ENCODE measurements at regions not wholly inside any gene's neighbourhood (a gene's known extent, or its start where the extent isn't known, plus 50 kb on each side); places are given as distances from the start of the nearest gene placed in this dataset.

- TF ChIP-seq ZNF425 (CRISPR knock-in tag; conservative IDR thresholded peaks at IDR 0.05), result no peak
- TF ChIP-seq PRDM15 (CRISPR knock-in tag; IDR thresholded peaks at IDR 0.05), result no peak
- TF ChIP-seq CTCF (IDR thresholded peaks at IDR 0.05), result no peak
- TF ChIP-seq E2F4 (CRISPR knock-in tag; IDR thresholded peaks at IDR 0.05; ENCODE audit: borderline replicate concordance, low read depth), result no peak
Measured at GRCh38 chr12:46919666-46920400, 94.0 kb upstream of the SLC38A4 start (continued).

- ChIA-PET CTCF (no interaction called here), POLR2A (no interaction called here)
- no peak overlapping the region for H3K27ac Mint-ChIP-seq
- H3K9me3 Mint-ChIP-seq, result no peaks in the 10 kb centered on the region
- no peak for TF ChIP-seq AFF4 (CRISPR knock-in tag; IDR thresholded peaks at IDR 0.05; ENCODE audit: borderline replicate concordance)
- TF ChIP-seq GTF2I (CRISPR knock-in tag; conservative IDR thresholded peaks at IDR 0.05), result no peak
- no peak for TF ChIP-seq ZNF671 (CRISPR knock-in tag; IDR thresholded peaks at IDR 0.05)
- no peak for TF ChIP-seq SMAD3 (CRISPR knock-in tag; IDR thresholded peaks at IDR 0.05; ENCODE audit: borderline replicate concordance)
- TF ChIP-seq NR1H2 (CRISPR knock-in tag; IDR thresholded peaks at IDR 0.05), result no peak
- no peak for TF ChIP-seq STAT6 (CRISPR knock-in tag; conservative IDR thresholded peaks at IDR 0.05; ENCODE audit: low read depth)
- no peak for TF ChIP-seq CREB1 (CRISPR knock-in tag; IDR thresholded peaks at IDR 0.05)
- no peak for TF ChIP-seq E2F4 (CRISPR knock-in tag; IDR thresholded peaks at IDR 0.05; ENCODE audit: borderline replicate concordance, low read depth)
- no peaks in the 10 kb centered on the region for H3K27me3 Mint-ChIP-seq (ENCODE audit: low read depth)
- H3K4me1 Mint-ChIP-seq, result no peaks in the 10 kb centered on the region
- DNase-seq (ENCODE audit: low spot score) (no peak), ATAC-seq (no peak)
- no peaks in the 10 kb centered on the region for H3K36me3 Mint-ChIP-seq
- H3K4me3 Mint-ChIP-seq, result no peak overlapping the region
Measured at GRCh38 chr12:46920499-46920898, 94.7 kb upstream of the SLC38A4 start.

All from WTC11 (cell line).